Stimulated activated CD8-positive, alpha-beta memory T cell treated with anti-CD3 and anti-CD28 coated beads, Interleukin-2, amount 100 ng/mL, for 1 hour (primary cell): ENCODE measurements at regions not wholly inside any gene's neighbourhood (a gene's known extent, or its start where the extent isn't known, plus 50 kb on each side); places are given as distances from the start of the nearest gene placed in this dataset.

Experiments used
- DNase-seq, 2 donors: peaks; one replicate each; pipeline ENCODE4 v3.0.0-alpha.2; 2020; ENCODE audit warnings: low read depth in 2 of 2

GRCh38 chr2:58918141-58918540, 677.0 kb upstream of the FANCL start:
- DNase-seq, result no peak

- DNase-seq, result no peak
Observed at GRCh38 chr2:58917596-58917995, 676.5 kb upstream of the FANCL start.

GRCh38 chr2:58916063-58916462, 674.9 kb upstream of the FANCL start:
- no peak for DNase-seq

- DNase-seq, result no peak
Observed at GRCh38 chr2:58914733-58915505, 673.8 kb upstream of the FANCL start.

- DNase-seq, result no peak
Observed at GRCh38 chr2:58913082-58913726, 672.1 kb upstream of the FANCL start.

GRCh38 chr2:58911877-58912276, 670.8 kb upstream of the FANCL start:
- no peak for DNase-seq

GRCh38 chr2:58908501-58909154, 667.5 kb upstream of the FANCL start:
- DNase-seq, result no peak

GRCh38 chr2:58907644-58908043, 666.5 kb upstream of the FANCL start:
- no peak for DNase-seq

- no peak for DNase-seq
Observed at GRCh38 chr2:58906081-58906645, 665.0 kb upstream of the FANCL start.

GRCh38 chr2:58904095-58904494, 663.0 kb upstream of the FANCL start:
- no peak for DNase-seq

GRCh38 chr2:58903427-58903826, 662.3 kb upstream of the FANCL start:
- DNase-seq, result no peak

GRCh38 chr2:58900246-58901027, 659.3 kb upstream of the FANCL start:
- no peak for DNase-seq

- DNase-seq, result no peak
Observed at GRCh38 chr2:58899692-58900091, 658.6 kb upstream of the FANCL start.

- no peak for DNase-seq
Observed at GRCh38 chr2:58896638-58897037, 655.5 kb upstream of the FANCL start.

GRCh38 chr2:58895857-58896256, 654.7 kb upstream of the FANCL start:
- DNase-seq, result no peak

GRCh38 chr2:58893656-58894351, 652.7 kb upstream of the FANCL start:
- DNase-seq, result no peak

- no peak for DNase-seq
Observed at GRCh38 chr2:58891828-58892377, 650.8 kb upstream of the FANCL start.

- DNase-seq, result no peak
Observed at GRCh38 chr2:58890865-58891525, 649.9 kb upstream of the FANCL start.

GRCh38 chr2:58886009-58886408, 644.9 kb upstream of the FANCL start:
- DNase-seq, result no peak

- DNase-seq, result no peak
Observed at GRCh38 chr2:58879834-58880233, 638.7 kb upstream of the FANCL start.
